ENCODE measurements at regions not wholly inside any gene's neighbourhood (a gene's known extent, or its start where the extent isn't known, plus 50 kb on each side); places are given as distances from the start of the nearest gene placed in this dataset.

DNA sequence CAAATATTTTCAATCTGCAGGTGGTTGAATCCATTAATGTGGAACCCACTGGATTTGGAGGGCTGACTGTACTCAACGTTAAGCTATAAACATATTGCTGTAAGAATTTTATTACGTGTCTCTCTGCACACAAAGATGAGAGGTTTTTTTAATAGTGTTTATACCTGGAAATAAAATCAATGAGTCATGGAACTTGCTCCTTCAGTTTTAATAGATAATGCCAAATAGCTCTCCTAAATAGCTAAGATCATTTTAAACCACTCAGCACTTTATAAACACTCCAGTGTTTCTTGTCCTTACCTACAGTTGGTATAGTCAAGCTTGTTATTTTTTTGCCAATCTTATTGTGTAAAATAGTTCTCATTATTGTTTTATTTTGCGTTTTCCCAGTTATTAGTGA, 455.6 kb upstream of the FZD8 start:
- TF ChIP-seq, protein P1, sequence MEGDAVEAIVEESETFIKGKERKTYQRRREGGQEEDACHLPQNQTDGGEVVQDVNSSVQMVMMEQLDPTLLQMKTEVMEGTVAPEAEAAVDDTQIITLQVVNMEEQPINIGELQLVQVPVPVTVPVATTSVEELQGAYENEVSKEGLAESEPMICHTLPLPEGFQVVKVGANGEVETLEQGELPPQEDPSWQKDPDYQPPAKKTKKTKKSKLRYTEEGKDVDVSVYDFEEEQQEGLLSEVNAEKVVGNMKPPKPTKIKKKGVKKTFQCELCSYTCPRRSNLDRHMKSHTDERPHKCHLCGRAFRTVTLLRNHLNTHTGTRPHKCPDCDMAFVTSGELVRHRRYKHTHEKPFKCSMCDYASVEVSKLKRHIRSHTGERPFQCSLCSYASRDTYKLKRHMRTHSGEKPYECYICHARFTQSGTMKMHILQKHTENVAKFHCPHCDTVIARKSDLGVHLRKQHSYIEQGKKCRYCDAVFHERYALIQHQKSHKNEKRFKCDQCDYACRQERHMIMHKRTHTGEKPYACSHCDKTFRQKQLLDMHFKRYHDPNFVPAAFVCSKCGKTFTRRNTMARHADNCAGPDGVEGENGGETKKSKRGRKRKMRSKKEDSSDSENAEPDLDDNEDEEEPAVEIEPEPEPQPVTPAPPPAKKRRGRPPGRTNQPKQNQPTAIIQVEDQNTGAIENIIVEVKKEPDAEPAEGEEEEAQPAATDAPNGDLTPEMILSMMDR (conservative IDR thresholded peaks at IDR 0.05; ENCODE audit: low read depth, low read length): no peak
- no peak for TF ChIP-seq EZH2 (IDR thresholded peaks at IDR 0.05; ENCODE audit: borderline replicate concordance, low read depth, low read length, poor library complexity, severe bottlenecking)

Measured in A673 (cell line).